SJSA1 (cell line): ENCODE measurements at regions not wholly inside any gene's neighbourhood (a gene's known extent, or its start where the extent isn't known, plus 50 kb on each side); places are given as distances from the start of the nearest gene placed in this dataset.

Experiments used
- DNase-seq, 2 experiments: peaks; one replicate each; pipeline ENCODE4 v3.0.0-alpha.2; 2015 to 2020; ENCODE audit warnings: low spot score in 2 of 2, low read depth in 1 of 2
- H3K27ac ChIP-seq: fragments of 250-450 bp; sonication (Bioruptor Pico); 2 replicates; pipeline ENCODE4 v1.5.1; 2020; ENCODE audit warnings: mild to moderate bottlenecking, moderate library complexity
- H3K27me3 ChIP-seq: fragments of 250-450 bp; sonication (Bioruptor Pico); replicated peaks from 2 replicates; pipeline ENCODE4 v1.5.1; 2020; ENCODE audit warnings: mild to moderate bottlenecking, moderate library complexity
- H3K36me3 ChIP-seq: fragments of 250-450 bp; sonication (Bioruptor Pico); 2 replicates; pipeline ENCODE4 v1.5.1; 2020; ENCODE audit warnings: mild to moderate bottlenecking
- H3K4me1 ChIP-seq: fragments of 250-450 bp; sonication (Bioruptor Pico); replicated peaks from 2 replicates; pipeline ENCODE4 v1.6.1; 2021; ENCODE audit warnings: mild to moderate bottlenecking
- H3K4me3 ChIP-seq: fragments of 250-450 bp; sonication (Bioruptor Pico); 2 replicates; pipeline ENCODE4 v1.5.1; 2020; ENCODE audit warnings: mild to moderate bottlenecking
- H3K9me3 ChIP-seq: fragments of 250-450 bp; sonication (Bioruptor Pico); replicated peaks from 2 replicates; pipeline ENCODE4 v1.5.1; 2020; ENCODE audit warnings: mild to moderate bottlenecking

DNA sequence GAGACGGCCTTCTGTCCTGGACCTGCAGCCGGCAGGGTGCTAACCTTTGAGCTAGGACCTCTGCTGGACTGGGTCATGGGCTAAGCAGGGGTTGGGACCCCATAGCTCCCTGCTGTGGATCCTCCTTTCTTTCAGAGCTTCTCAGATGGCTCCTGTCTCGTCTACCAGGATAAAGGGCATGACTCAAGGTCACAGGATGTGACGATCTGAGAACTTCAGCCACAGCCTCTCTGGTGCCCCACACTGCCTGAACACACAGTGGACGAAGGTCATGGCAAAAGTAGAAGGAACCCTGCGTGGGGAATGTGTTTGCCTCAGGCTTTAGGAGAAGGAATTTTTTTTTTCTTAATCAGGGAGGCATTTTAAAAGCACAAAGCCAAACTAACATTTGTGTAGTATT, 196.7 kb downstream of the TRIM29 start:
- Histone ChIP-seq H3K9me3 (no peaks in the 10 kb centered on the region), H3K36me3 (no peaks in the 10 kb centered on the region), H3K4me1 (no peaks in the 10 kb centered on the region), H3K27ac (no peak overlapping the region), H3K4me3 (no peak overlapping the region), H3K27me3 (no peaks in the 10 kb centered on the region)
- no peak for DNase-seq

DNA sequence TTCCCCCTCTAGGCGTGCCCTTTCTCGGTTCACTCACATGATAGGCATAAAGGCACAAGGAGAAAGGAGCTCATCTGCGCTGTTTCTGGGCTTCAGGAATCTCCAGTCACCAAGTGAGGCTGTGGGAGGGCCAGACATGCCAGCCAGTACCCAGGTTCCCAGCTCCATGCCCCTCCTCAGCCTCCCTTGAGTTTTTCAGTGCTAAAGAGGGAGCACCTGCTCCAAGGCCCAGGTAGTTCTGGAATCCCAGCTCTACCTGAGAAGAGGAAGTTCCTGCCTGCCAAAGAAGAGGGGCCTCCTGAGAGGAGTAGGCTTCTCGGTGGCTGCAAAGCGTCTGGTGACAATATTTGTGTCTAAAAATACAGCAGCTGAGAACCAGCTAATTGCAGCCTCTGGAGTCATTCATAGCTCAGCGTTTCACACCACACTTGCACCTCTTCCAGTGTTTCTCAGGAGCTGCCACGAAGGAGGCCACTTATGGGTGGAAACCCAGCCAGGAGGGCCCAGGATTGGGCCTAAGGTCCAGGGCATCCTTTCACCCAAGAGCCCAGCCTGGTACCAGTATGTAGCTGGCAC, 197.4 kb downstream of the TRIM29 start:
- DNase-seq = no peak
- H3K9me3 ChIP-seq = no peaks in the 10 kb centered on the region
- no peak overlapping the region for H3K27ac ChIP-seq
- H3K36me3 ChIP-seq = no peaks in the 10 kb centered on the region
- H3K4me3 ChIP-seq = no peak overlapping the region
- H3K27me3 ChIP-seq = no peaks in the 10 kb centered on the region
- no peaks in the 10 kb centered on the region for H3K4me1 ChIP-seq

DNA sequence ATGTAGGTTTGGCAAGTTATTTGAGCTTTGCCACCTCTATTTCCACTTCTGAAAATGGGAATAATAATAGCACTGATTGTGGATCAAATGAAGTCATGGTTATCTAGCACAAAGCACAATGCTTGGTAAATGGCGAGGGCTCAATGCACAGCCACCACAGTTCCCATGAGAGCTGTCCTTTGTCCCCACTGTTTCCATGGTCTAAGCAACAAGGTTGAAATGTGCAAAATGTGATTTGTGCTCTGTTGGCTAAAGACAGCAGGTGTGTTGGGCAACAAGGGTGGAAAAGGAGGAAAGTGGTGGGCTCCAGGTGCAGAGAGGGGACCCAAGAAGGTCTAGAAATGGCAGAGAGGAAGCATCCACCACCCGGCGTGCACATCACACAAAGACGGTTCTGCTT, 200.5 kb downstream of the TRIM29 start:
- H3K27me3 ChIP-seq = no peaks in the 10 kb centered on the region
- DNase-seq = no peak

DNA sequence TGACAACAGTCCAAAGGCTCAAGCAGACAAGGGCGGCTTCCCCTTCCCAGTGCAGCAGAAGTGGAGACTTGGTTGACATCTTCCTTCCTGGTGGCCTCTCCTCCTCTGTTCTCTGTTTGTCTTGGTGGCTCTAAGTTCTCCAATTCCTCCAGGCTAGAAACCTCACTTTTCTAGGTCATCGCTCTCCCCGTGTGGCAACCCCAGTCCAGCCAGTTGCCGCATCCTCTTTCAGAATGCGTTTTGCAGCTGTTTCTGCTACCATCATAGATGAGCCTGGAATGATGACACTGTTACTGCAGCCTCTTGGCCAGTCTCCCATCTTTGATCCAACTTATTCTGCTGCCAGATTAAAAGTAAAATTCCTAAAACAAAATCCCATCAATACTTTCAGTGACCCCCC, 201.5 kb downstream of the TRIM29 start:
- Histone ChIP-seq H3K27ac (no peak overlapping the region), H3K4me1 (no peaks in the 10 kb centered on the region), H3K36me3 (no peaks in the 10 kb centered on the region), H3K27me3 (no peaks in the 10 kb centered on the region), H3K4me3 (no peak overlapping the region), H3K9me3 (no peaks in the 10 kb centered on the region)
- DNase-seq = no peak

More for the DNA sequence above, 200.5 kb downstream of the TRIM29 start:
- H3K4me3 ChIP-seq = no peak overlapping the region
- H3K27ac ChIP-seq = no peak overlapping the region
- no peaks in the 10 kb centered on the region for H3K4me1 ChIP-seq
- no peaks in the 10 kb centered on the region for H3K36me3 ChIP-seq
- no peaks in the 10 kb centered on the region for H3K9me3 ChIP-seq

DNA sequence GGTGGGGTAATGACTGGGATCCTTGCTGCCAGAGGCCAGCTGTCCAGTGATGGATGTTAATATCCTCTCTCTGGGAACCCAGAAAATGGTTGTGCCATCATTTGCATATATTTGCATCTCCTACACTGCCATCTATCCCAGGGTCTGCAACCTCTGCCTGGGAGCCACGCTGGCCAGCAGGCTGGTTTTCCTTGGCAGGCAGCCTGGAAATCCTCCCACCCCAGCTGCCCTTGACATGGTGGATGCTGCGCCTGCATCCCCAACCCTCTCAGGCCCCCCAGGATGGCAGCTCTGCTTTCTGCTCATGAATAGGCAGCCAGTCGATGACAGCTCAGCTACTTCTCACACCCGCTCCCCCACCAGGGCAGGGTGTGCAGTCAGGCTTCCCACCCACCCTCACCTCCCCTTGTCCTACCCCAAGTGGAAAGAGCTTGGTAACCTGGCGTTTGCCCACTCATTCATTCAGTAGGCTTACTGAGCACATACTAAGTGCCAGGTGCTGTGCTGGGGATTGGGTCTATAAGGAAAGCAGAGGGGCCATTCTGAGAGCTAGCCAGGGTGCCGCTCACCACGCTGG, 202.5 kb downstream of the TRIM29 start:
- H3K27me3 ChIP-seq = no peaks in the 10 kb centered on the region
- no peak overlapping the region for H3K27ac ChIP-seq
- H3K4me1 ChIP-seq = no peaks in the 10 kb centered on the region

DNA sequence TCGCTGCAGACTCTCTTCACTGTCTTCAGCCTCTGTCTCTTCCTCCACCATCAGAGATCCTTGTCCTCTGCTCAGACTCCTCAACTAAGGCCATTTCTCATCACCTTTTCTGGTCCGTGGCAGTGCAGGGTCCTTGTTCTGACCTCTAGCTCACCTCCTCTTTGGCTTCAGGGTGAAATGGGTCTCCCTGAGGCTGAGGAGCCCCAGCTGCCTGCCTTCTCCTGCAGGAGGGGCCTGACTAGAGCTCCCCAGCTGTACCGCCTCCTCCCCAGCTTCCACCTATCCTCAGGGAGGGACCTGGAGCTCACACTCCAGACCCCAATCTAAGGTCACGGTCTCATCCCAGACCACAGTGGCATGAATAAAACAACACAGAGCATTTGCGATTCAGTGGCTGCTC, 203.0 kb downstream of the TRIM29 start:
- no peaks in the 10 kb centered on the region for H3K36me3 ChIP-seq
- no peak overlapping the region for H3K27ac ChIP-seq
- H3K4me3 ChIP-seq = no peak overlapping the region
- no peak for DNase-seq
- H3K4me1 ChIP-seq = no peaks in the 10 kb centered on the region
- H3K27me3 ChIP-seq = no peaks in the 10 kb centered on the region
- H3K9me3 ChIP-seq = no peaks in the 10 kb centered on the region

More for the DNA sequence above, 202.5 kb downstream of the TRIM29 start:
- Histone ChIP-seq H3K36me3 (no peaks in the 10 kb centered on the region), H3K4me3 (no peak overlapping the region), H3K9me3 (no peaks in the 10 kb centered on the region)
- DNase-seq = no peak

DNA sequence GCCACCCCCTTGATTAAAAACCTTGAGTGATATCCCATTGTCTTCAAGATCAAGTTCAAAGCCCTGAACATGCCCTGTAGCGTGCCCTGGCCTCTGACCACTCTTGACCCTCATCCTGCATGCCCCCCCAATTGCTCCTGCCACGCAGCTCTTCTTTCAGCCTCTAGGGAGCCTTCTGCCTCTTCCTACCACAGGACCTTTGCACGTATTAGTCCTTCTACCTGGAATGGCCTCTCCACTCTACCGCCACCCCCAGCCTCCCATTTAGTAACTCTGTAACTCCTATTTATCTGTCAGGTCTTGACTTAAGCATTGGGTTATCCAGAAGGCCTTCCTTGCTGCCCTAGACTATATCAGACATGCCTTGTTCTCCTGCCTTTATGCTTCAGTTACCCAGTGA, 203.6 kb downstream of the TRIM29 start:
- no peaks in the 10 kb centered on the region for H3K4me1 ChIP-seq

DNA sequence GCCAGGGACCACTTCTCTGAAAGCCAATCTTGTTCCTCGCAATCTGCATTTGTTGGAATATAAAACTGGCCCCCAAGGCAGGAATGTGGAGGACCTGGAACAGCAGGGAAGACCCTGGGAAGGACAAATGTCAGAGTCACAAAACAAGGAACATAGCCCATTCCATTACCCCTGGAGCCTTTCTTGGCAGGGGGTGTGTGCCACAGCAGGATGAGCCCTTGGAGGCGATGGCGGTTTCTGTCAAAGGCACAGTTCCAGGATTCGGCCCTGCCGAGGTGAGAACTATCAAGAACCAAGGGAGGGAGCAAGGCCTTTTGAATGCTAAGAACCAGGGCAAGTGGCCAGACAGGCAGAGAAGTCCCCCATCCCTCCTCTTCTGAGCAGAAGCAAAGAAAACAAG, 204.3 kb downstream of the TRIM29 start:
- Histone ChIP-seq H3K4me3 (no peak overlapping the region), H3K4me1 (no peaks in the 10 kb centered on the region), H3K36me3 (no peaks in the 10 kb centered on the region), H3K9me3 (no peaks in the 10 kb centered on the region), H3K27ac (no peak overlapping the region), H3K27me3 (no peaks in the 10 kb centered on the region)
- DNase-seq = no peak

More for the DNA sequence above, 203.6 kb downstream of the TRIM29 start:
- H3K36me3 ChIP-seq = no peaks in the 10 kb centered on the region
- no peaks in the 10 kb centered on the region for H3K9me3 ChIP-seq
- no peaks in the 10 kb centered on the region for H3K27me3 ChIP-seq
- H3K27ac ChIP-seq = no peak overlapping the region
- no peak overlapping the region for H3K4me3 ChIP-seq
- no peak for DNase-seq

DNA sequence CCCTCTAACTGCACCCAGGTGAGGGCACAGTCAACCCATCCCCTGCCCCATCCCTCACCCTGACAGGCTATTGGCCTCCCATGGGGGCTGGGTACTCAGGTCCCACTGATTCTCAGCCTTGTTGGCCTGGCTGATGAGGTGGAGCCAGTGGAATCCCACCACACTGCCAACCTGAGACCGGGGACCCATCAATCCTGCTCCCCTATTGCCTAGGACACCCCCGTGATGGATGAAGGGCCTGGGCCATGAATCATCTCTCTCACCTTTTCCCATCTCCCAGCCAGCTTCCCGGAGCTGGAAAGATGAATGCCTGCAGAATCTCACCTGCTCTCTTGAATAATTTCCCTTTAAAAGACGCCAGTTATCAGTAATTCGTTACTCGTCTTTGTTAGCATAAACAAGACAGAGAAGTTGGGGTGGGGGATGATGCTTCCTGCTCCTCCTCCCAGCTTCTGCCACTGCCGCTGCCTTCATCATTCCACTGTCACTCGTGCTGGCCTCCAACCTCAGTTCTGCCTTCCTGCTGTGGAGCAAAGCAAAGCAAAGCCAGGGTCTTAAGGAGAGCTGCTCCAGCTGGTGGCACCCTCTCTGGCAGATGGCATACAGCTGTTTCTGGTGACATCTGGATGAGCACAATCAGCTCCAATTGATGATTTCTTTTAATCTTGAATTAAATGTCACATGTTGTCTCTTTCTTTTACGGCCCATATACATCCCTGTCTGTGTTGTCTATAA, 204.0 kb upstream of the NECTIN1 start:
- no peaks in the 10 kb centered on the region for H3K27me3 ChIP-seq
- no peak overlapping the region for H3K4me3 ChIP-seq
- DNase-seq = no peak
- no peaks in the 10 kb centered on the region for H3K36me3 ChIP-seq
- no peaks in the 10 kb centered on the region for H3K9me3 ChIP-seq
- H3K27ac ChIP-seq = no peak overlapping the region
- no peaks in the 10 kb centered on the region for H3K4me1 ChIP-seq

DNA sequence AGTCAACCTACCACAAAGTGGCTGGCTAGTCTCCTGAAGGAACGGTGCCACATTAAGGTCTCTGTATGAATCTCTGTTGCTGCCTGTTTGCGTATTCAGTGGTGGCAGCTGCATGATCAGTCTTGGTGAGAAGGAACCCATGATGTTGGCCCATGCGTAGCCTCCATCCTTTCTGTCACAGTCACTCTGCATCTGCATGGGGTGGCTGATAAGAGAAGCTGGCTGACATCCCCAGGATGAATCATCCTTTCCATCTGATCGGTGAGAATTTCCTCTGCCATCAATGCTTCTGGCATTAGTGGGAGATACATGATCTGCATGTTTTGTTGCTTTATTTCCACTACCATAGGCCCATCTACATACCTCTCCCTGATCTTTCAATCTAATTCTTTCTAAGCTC, 199.0 kb upstream of the NECTIN1 start:
- no peak overlapping the region for H3K4me3 ChIP-seq
- H3K9me3 ChIP-seq = no peaks in the 10 kb centered on the region
- H3K27me3 ChIP-seq = no peaks in the 10 kb centered on the region
- DNase-seq = no peak
- H3K27ac ChIP-seq = no peak overlapping the region
- H3K4me1 ChIP-seq = no peaks in the 10 kb centered on the region
- no peaks in the 10 kb centered on the region for H3K36me3 ChIP-seq

DNA sequence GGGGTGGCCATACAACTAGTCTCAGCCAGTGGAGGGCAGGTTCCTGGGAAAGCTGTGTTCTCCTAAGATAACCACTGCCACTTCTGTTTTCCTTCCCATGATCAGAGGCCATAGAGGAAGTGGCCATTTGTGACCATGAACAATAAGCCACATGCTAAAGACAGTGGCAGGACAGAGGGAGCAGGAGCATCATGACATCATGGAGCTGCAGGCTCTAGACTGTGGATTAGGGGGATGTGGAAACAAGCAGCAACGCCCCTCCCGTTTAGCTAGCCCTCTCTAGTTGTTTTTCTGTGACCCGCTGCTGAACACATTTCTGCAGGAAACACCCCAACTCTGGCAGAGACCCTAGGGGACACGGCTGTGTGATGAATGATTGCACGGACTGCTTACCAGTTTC, 195.0 kb upstream of the NECTIN1 start:
- H3K4me3 ChIP-seq = no peak overlapping the region
- no peaks in the 10 kb centered on the region for H3K4me1 ChIP-seq
- no peak for DNase-seq
- no peak overlapping the region for H3K27ac ChIP-seq
- H3K36me3 ChIP-seq = no peaks in the 10 kb centered on the region
- H3K9me3 ChIP-seq = no peaks in the 10 kb centered on the region
- H3K27me3 ChIP-seq = no peaks in the 10 kb centered on the region

DNA sequence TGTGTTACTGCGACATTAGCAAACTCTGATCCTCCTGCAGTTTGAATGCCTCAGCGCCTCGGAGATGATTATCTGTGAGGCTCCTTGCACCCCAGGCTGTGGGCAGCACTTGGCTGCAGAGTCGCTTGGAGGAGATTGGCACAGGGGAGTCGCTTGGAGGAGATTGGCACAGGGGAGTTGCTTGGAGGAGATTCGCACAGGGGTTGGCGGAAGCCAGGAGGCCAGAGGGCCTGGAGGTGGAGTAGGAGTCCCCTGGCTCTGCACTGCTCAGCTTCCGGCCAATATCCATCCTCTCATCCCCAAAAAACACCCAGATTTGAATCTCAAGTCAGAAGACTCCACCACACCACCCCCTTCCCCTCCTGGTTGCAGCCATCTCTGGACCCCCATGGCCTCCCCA, 192.6 kb upstream of the NECTIN1 start:
- Histone ChIP-seq H3K4me3 (no peak overlapping the region), H3K9me3 (no peaks in the 10 kb centered on the region), H3K27me3 (no peaks in the 10 kb centered on the region), H3K36me3 (no peaks in the 10 kb centered on the region), H3K27ac (no peak overlapping the region), H3K4me1 (no peaks in the 10 kb centered on the region)
- DNase-seq = no peak

DNA sequence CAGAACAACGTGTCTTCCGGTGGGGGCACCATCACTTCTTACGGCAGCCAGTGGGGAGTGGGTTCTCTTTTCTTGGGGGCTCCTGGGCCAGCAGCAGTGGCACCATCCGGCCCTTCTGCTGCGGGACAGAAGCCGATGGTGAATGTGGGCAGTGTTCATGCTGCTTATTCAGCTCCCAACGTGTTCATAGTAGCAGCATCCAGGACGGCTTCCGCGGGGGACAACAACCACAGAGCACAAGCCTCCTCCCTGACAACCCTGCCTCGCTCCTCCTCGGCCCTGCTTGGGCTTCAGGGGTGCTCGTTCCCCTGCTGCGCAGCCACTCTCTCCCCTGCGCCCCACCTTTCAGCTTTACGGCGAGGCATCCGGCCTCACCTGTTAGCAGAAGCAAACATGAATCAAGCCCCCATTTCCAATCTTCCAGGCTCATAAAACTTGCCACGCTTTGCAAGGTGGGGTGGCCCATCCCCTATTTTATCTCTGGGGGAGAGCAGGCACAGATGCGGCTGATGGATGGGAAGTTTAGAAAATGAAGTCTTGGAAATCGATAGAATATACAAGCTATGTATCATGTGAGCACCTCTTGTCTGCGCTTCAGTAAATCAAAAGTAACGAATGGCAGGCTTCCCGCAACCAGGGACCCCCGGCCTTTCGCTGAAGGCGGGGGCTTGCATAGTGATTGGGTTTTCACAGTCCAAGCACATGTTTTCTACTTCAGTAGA, 191.8 kb upstream of the NECTIN1 start:
- Histone ChIP-seq H3K36me3 (no peaks in the 10 kb centered on the region), H3K4me3 (no peak overlapping the region), H3K27me3 (no peaks in the 10 kb centered on the region), H3K4me1 (no peaks in the 10 kb centered on the region), H3K27ac (no peak overlapping the region), H3K9me3 (no peaks in the 10 kb centered on the region)
- no peak for DNase-seq

DNA sequence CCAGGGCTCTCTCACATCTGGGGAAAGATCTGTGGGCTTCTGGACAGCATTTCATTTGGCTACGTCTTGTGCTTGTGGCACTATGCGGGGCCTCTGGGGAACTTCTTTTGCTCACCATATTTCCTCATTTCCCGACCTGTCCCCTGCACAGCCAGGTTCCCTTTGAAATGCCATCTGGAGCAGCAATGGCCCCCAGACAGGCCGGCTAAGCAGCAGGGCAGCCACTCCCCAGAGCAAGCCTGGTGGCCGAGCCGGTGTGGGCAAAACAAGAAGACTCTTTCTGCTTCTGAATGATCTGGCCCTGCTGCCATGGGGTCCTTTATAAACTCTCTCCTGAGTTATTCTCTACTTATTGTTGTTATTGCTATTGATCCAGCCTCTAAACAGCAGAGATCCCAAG, 190.7 kb upstream of the NECTIN1 start:
- H3K36me3 ChIP-seq = no peaks in the 10 kb centered on the region
- no peak overlapping the region for H3K4me3 ChIP-seq
- H3K9me3 ChIP-seq = no peaks in the 10 kb centered on the region
- H3K27me3 ChIP-seq = no peaks in the 10 kb centered on the region
- H3K4me1 ChIP-seq = no peaks in the 10 kb centered on the region
- DNase-seq = no peak
- no peak overlapping the region for H3K27ac ChIP-seq
